Astrocyte of the spinal cord (primary cell): ENCODE measurements at regions not wholly inside any gene's neighbourhood (a gene's known extent, or its start where the extent isn't known, plus 50 kb on each side); places are given as distances from the start of the nearest gene placed in this dataset.

Experiments used
- DNase-seq: peaks from one replicate; pipeline ENCODE4 v3.0.0; 2011; ENCODE audit warnings: low read depth, low spot score
- H3K4me3 ChIP-seq: 2 replicates; pipeline ENCODE4 v1.5.1; 2011; ENCODE audit warnings: low read depth, mild to moderate bottlenecking, low read length, moderate library complexity
- in situ Hi-C: cut with HindIII; loops from 2 replicates; pipeline ENCODE4 v1.10.0; 2017; ENCODE audit warnings: low sequenced_read_pairs
- TF ChIP-seq, protein P1 (sequence below): IDR thresholded peaks from 2 replicates; pipeline ENCODE4 v1.5.1; 2012; ENCODE audit warnings: low read depth, mild to moderate bottlenecking, low read length, inconsistent platforms

GRCh38 chr7:106182904-106183303 is 70.8 kb upstream of the SYPL1 start:
- DNase-seq = no peak
- TF ChIP-seq, protein P1, sequence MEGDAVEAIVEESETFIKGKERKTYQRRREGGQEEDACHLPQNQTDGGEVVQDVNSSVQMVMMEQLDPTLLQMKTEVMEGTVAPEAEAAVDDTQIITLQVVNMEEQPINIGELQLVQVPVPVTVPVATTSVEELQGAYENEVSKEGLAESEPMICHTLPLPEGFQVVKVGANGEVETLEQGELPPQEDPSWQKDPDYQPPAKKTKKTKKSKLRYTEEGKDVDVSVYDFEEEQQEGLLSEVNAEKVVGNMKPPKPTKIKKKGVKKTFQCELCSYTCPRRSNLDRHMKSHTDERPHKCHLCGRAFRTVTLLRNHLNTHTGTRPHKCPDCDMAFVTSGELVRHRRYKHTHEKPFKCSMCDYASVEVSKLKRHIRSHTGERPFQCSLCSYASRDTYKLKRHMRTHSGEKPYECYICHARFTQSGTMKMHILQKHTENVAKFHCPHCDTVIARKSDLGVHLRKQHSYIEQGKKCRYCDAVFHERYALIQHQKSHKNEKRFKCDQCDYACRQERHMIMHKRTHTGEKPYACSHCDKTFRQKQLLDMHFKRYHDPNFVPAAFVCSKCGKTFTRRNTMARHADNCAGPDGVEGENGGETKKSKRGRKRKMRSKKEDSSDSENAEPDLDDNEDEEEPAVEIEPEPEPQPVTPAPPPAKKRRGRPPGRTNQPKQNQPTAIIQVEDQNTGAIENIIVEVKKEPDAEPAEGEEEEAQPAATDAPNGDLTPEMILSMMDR = no peak
- no peak overlapping the region for H3K4me3 ChIP-seq
- in situ Hi-C loops = no loop called here

DNA sequence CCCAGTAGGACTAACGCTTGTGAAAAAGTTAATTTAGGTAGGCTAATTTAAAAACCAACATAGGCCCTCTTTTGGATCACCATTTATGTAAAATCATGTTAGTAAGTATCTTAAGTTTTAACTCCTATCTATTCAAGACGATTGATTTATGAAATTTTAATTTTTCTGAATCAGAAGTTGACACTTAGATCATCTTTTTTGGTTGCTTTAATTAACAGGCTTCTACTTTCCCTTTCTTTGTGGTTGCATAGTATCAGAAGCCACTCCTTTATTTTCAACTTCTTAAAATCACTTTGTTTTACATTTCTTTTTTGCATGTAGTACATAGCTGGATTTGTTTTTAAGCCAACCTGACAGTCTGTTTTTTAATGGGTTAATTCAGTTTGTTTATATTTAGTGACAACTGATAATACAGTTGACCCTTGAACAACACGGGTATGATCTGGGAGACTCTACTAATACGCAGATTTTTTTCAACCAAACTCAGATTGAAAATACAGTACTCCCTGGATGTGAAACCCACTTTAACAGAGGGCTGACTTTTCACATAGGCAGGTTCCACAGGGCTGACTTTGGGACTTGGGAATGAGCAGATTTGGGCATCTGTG is 69.7 kb upstream of the SYPL1 start:
- no peak overlapping the region for H3K4me3 ChIP-seq
- no peak for DNase-seq
- TF ChIP-seq, protein P1 = no peak
- in situ Hi-C loops = no loop called here

DNA sequence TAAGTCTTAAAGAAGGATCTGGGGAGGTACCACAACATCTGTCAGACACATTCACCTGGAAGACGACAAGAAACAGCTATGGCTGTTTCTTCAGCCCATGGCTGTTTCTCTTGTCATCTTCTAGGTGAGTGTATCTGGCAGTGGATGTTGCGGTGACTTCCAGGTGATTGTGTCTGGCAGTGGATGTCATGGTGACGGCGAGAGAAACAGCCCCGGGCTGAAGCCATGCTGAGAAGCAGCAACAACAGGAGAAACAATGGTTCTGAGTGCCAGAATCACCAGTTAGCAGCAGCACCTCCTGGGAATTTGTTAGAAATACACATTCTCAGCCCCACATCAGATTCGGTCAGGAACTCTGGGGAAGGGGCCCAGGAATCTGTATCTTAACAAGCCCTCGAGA is 68.6 kb upstream of the SYPL1 start:
- no peak for DNase-seq
- TF ChIP-seq, protein P1 = no peak
- in situ Hi-C loops = no loop called here
- no peak overlapping the region for H3K4me3 ChIP-seq

- no peak for DNase-seq
- TF ChIP-seq, protein P1 = no peak
- no peak overlapping the region for H3K4me3 ChIP-seq
- in situ Hi-C loops = no loop called here
These were observed 67.1 kb upstream of the SYPL1 start for GRCh38 chr7:106179256-106179655.

- no peak overlapping the region for H3K4me3 ChIP-seq
- in situ Hi-C loops = no loop called here
- TF ChIP-seq, protein P1 = peak; percentile 53
- DNase-seq = peak; percentile 67
These were observed 66.6 kb upstream of the SYPL1 start for GRCh38 chr7:106178593-106179134.

GRCh38 chr7:106177738-106178592 is 65.9 kb upstream of the SYPL1 start:
- no peak overlapping the region for H3K4me3 ChIP-seq
- in situ Hi-C loops = no loop called here
- DNase-seq = no peak
- TF ChIP-seq, protein P1 = no peak
